A549 (cell line): ENCODE measurements at regions not wholly inside any gene's neighbourhood (a gene's known extent, or its start where the extent isn't known, plus 50 kb on each side); places are given as distances from the start of the nearest gene placed in this dataset.
"Not testable (repeated sequence)": the region's sequence is repeated elsewhere in the genome, so short reads cannot be mapped to it uniquely, and the experiment has no call there.

ENCODE experiments used
- ATAC-seq, 2 experiments: fragments of 200-7000 bp in 1 of 2; fragments of >200 bp in 1 of 2; cut with Nextera tagmentation in 1 of 2; cut with Tn5 transposase in 1 of 2; 3 replicates each; pipeline versions ENCODE4 v1.8.0 to v1.9.1; 2018 to 2020; ENCODE audit warnings: mild to moderate bottlenecking in 1 of 2, moderate library complexity in 1 of 2
- CTCF ChIA-PET: fragments of 300-600 bp; sonication (Branson Sonifier 250); formaldehyde crosslinking; extraction: SDS; loops from one replicate; lab custom pipeline; 2021; ENCODE audit warnings: antibody characterized with exemption, inconsistent platforms; lab: Yijun Ruan, JAX
- POLR2A ChIA-PET: fragments of 350-600 bp; formaldehyde crosslinking; extraction: SDS; loops from one replicate; lab custom pipeline; 2021; ENCODE audit warnings: antibody characterized with exemption, inconsistent platforms; lab: Yijun Ruan, JAX
- DNase-seq, 2 experiments: peaks; one replicate each; pipeline versions ENCODE4 v3.0.0 to v3.0.0-alpha.2; 2011 to 2016; ENCODE audit warnings: low read depth in 1 of 2, low spot score in 1 of 2
- FAIRE-seq: peaks from 2 replicates; lab custom pipeline; 2011; peaks lifted over from hg19 to GRCh38; lab: Jason Lieb, UNC
- H3K27ac ChIP-seq, 2 experiments: fragments of >200 bp; sonication (Bioruptor Twin); formaldehyde crosslinking; 3 replicates each; pipeline ENCODE4 v1.5.1; 2016 to 2017
- H3K4me1 ChIP-seq: fragments of >200 bp; sonication (Bioruptor Twin); formaldehyde crosslinking; 3 replicates; pipeline ENCODE4 v1.6.1; 2016
- H3K4me2 ChIP-seq: fragments of >200 bp; sonication (Bioruptor Twin); formaldehyde crosslinking; 3 replicates; pipeline ENCODE4 v1.6.1; 2016
- H3K4me3 ChIP-seq: fragments of >200 bp; sonication (Bioruptor Twin); formaldehyde crosslinking; 3 replicates; pipeline ENCODE4 v1.5.1; 2016
- H3K9me3 ChIP-seq: fragments of >200 bp; sonication (Bioruptor Twin); formaldehyde crosslinking; 3 replicates; pipeline ENCODE4 v1.6.1; 2016
- BCL3 ChIP-seq: fragments of >200 bp; sonication (Bioruptor Twin); formaldehyde crosslinking; IDR thresholded peaks from 3 replicates; pipeline ENCODE4 v1.6.1; 2016
- BHLHE40 ChIP-seq: IDR thresholded peaks from 2 replicates; pipeline ENCODE4 v1.6.1; 2012; ENCODE audit warnings: low read depth, low read length, inconsistent platforms
- CBX8 ChIP-seq: fragments of 200-600 bp; sonication (generic); IDR thresholded peaks from 2 replicates; pipeline ENCODE4 v1.6.1; 2016
- CEBPB ChIP-seq, 2 experiments: fragments of >200 bp in 1 of 2; sonication (Bioruptor Twin) in 1 of 2; formaldehyde crosslinking in 1 of 2; IDR thresholded peaks; 2 replicates each; pipeline ENCODE4 v1.6.1; 2012 to 2016
- EP300 ChIP-seq, 2 experiments: fragments of >200 bp; sonication (Bioruptor Twin); formaldehyde crosslinking; IDR thresholded peaks; 2 replicates in 1 of 2; 3 replicates in 1 of 2; pipeline ENCODE4 v1.6.1; 2016 to 2017
- FOSL2 ChIP-seq, 2 experiments: fragments of 450-650 bp in 1 of 2; fragments of >200 bp in 1 of 2; sonication (Bioruptor Twin) in 1 of 2; formaldehyde crosslinking; IDR thresholded peaks; 2 replicates each; pipeline versions ENCODE4 v1.5.0 to v1.6.1; 2016 to 2020; ENCODE audit warnings: mild to moderate bottlenecking in 1 of 2, moderate library complexity in 1 of 2
- GATA3 ChIP-seq: IDR thresholded peaks from 2 replicates; pipeline ENCODE4 v1.6.1; 2012; ENCODE audit warnings: borderline replicate concordance
- HDAC2 ChIP-seq: fragments of 200-600 bp; sonication (generic); IDR thresholded peaks from 2 replicates; pipeline ENCODE4 v1.6.1; 2016
- HES2 ChIP-seq: fragments of >200 bp; sonication (Bioruptor Twin); formaldehyde crosslinking; IDR thresholded peaks from 2 replicates; pipeline ENCODE4 v1.6.1; 2016
- HEYL ChIP-seq: fragments of 250-450 bp; sonication (Bioruptor Pico); IDR thresholded peaks from 2 replicates; pipeline ENCODE4 v1.8.0; 2021; ENCODE audit warnings: mild to moderate bottlenecking, moderate library complexity
- JUN ChIP-seq, 2 experiments: fragments of >200 bp; sonication (Bioruptor Twin); formaldehyde crosslinking; IDR thresholded peaks; 2 replicates in 1 of 2; 3 replicates in 1 of 2; pipeline ENCODE4 v1.6.1; 2016 to 2017
- JUNB ChIP-seq: fragments of >200 bp; sonication (Bioruptor Twin); formaldehyde crosslinking; IDR thresholded peaks from 2 replicates; pipeline ENCODE4 v1.6.1; 2016
- MAFK ChIP-seq: fragments of 450-650 bp; IDR thresholded peaks from 2 replicates; pipeline ENCODE4 v1.6.1; 2014; ENCODE audit not compliant: partially characterized antibody
- PHF8 ChIP-seq: fragments of 200-600 bp; sonication (generic); IDR thresholded peaks from 2 replicates; pipeline ENCODE4 v1.6.1; 2016; ENCODE audit warnings: low read depth, mild to moderate bottlenecking, antibody characterized with exemption, moderate library complexity, borderline replicate concordance
- POLR2A ChIP-seq: IDR thresholded peaks from 2 replicates; pipeline ENCODE4 v1.6.1; 2012; ENCODE audit warnings: mild to moderate bottlenecking, low read length
- RAD21 ChIP-seq, 2 experiments: fragments of >200 bp in 1 of 2; sonication (Bioruptor Twin) in 1 of 2; formaldehyde crosslinking in 1 of 2; IDR thresholded peaks in 1 of 2; conservative IDR thresholded peaks in 1 of 2; 2 replicates in 1 of 2; 3 replicates in 1 of 2; pipeline ENCODE4 v1.6.1; 2012 to 2018; ENCODE audit warnings: inconsistent platforms in 1 of 2
- RNF2 ChIP-seq: fragments of 200-600 bp; sonication (generic); IDR thresholded peaks from 2 replicates; pipeline ENCODE4 v1.6.1; 2016; ENCODE audit warnings: low read depth, mild to moderate bottlenecking, antibody characterized with exemption, moderate library complexity, borderline replicate concordance
- SMC3 ChIP-seq: fragments of >200 bp; sonication (Bioruptor Twin); formaldehyde crosslinking; IDR thresholded peaks from 3 replicates; pipeline ENCODE4 v1.6.1; 2018; ENCODE audit warnings: inconsistent platforms
- SREBF2 ChIP-seq: fragments of 450-650 bp; IDR thresholded peaks from 2 replicates; pipeline ENCODE4 v1.6.1; 2014; ENCODE audit warnings: mild to moderate bottlenecking, moderate library complexity
- TFCP2L1 ChIP-seq: fragments of 250-450 bp; sonication (Bioruptor Pico); IDR thresholded peaks from 2 replicates; pipeline ENCODE4 v1.5.0; 2021; ENCODE audit warnings: mild to moderate bottlenecking
- TP53 ChIP-seq: fragments of 250-450 bp; sonication (Bioruptor Pico); IDR thresholded peaks from 2 replicates; pipeline ENCODE4 v1.5.0; 2021; ENCODE audit warnings: mild to moderate bottlenecking, moderate library complexity
- USF2 ChIP-seq: fragments of 450-650 bp; IDR thresholded peaks from 2 replicates; pipeline ENCODE4 v1.6.1; 2014; ENCODE audit warnings: antibody characterized with exemption
- WGBS: methylation state at CpG from one replicate; pipeline ENCODE4 v1.1.6; 2017; ENCODE audit errors: missing lambda C conversion rate; 5-methylcytosine and 5-hydroxymethylcytosine counted together

GRCh38 chr5:42985129-42986037 lies 54.7 kb downstream of the ANXA2R start:
- no peak for DNase-seq
- FAIRE-seq, result no peak
- WGBS, result 53% methylated on average over 2 of the region's 2 CpGs
- peak; percentile 33 to 88 for ATAC-seq
- Histone ChIP-seq H3K27ac (peak overlapping the region; percentile 77 to 88), H3K4me3 (no peak overlapping the region), H3K4me1 (peaks cover 50% of the 10 kb centered on the region), H3K4me2 (peak overlapping the region; percentile 49), H3K9me3 (no peaks in the 10 kb centered on the region)
- ChIA-PET CTCF (interaction anchor here (0.9 to 2.1 kb wide), 6 partner anchors 9 to 330 kb away, joined by 3 to 7 read pairs (median 4); no protein-coding TSS in a partner anchor), POLR2A (interaction anchor here (0.6 to 1.0 kb wide), 2 partner anchors 22 to 35 kb away, joined by 3 read pairs; no protein-coding TSS in a partner anchor)
- TF ChIP-seq RAD21 (conservative IDR thresholded peaks at IDR 0.05 in 1 of 2, IDR thresholded peaks at IDR 0.05 in 1 of 2), result no peak
- no peak; the same call in 1 of the 2 replicates for TF ChIP-seq GATA3
- TF ChIP-seq JUN (IDR thresholded peaks at IDR 0.05), result peak; percentile 23 to 61; a peak in 2 of 5 replicates
- TF ChIP-seq MAFK, result peak; percentile 83
- 0 out of 3 replicates have a peak, but pooled peaks have one; percentile 50 for TF ChIP-seq BCL3
- TF ChIP-seq FOSL2 (IDR thresholded peaks at IDR 0.05), result peak; percentile 88
- TF ChIP-seq FOSL2 (CRISPR knock-in tag; IDR thresholded peaks at IDR 0.05), result peak; percentile 87
- TF ChIP-seq CEBPB (IDR thresholded peaks at IDR 0.05), result peak; percentile 46 to 55; a peak in 2 of 4 replicates
- peak; percentile 85 for TF ChIP-seq JUNB
- TF ChIP-seq EP300 (IDR thresholded peaks at IDR 0.05), result peak; percentile 20 to 23; a peak in 2 of 5 replicates
- no peak for TF ChIP-seq POLR2A
- no peak for TF ChIP-seq CBX8

GRCh38 chr5:42984307-42984706 lies 55.8 kb downstream of the ANXA2R start:
- Histone ChIP-seq H3K27ac (peak overlapping the region; percentile 73 to 77), H3K9me3 (no peaks in the 10 kb centered on the region), H3K4me1 (peaks cover 49% of the 10 kb centered on the region), H3K4me3 (no peak overlapping the region), H3K4me2 (peak overlapping the region; percentile 15; the same call in 1 of the 3 replicates)
- peak in 1 of 2 experiments; percentile 37 for DNase-seq
- POLR2A ChIA-PET, result interaction anchor here (1.0 kb wide), 1 partner anchor 8 kb away, joined by 5 read pairs; no protein-coding TSS in a partner anchor
- ATAC-seq, result no peak
- CTCF ChIA-PET, result interaction anchor here (0.9 to 2.2 kb wide), 5 partner anchors 10 to 332 kb away, joined by 3 to 15 read pairs (median 5); no protein-coding TSS in a partner anchor
- FAIRE-seq, result no peak
- TF ChIP-seq RAD21 (conservative IDR thresholded peaks at IDR 0.05 in 1 of 2, IDR thresholded peaks at IDR 0.05 in 1 of 2) (no peak), HES2 (no peak), JUN (IDR thresholded peaks at IDR 0.05) (no peak), RNF2 (no peak), HDAC2 (no peak), HEYL (no peak), BHLHE40 (no peak), TP53 (no peak), CBX8 (no peak), TFCP2L1 (CRISPR knock-in tag) (no peak), SMC3 (no peak), PHF8 (no peak), SREBF2 (no peak)

GRCh38 chr5:42982107-42982622 lies 58.0 kb downstream of the ANXA2R start:
- DNase-seq (peak in 1 of 2 experiments; percentile 79), FAIRE-seq (no peak), ATAC-seq (peak in 1 of 2 experiments; percentile 21; a peak in 2 of 6 replicates)
- ChIA-PET POLR2A (interaction anchor here (0.6 to 1.4 kb wide), 3 partner anchors 11 to 48 kb away, joined by 3 to 11 read pairs (median 11); no protein-coding TSS in a partner anchor), CTCF (interaction anchor here (0.9 to 2.2 kb wide), 5 partner anchors 10 to 70 kb away, joined by 3 to 15 read pairs (median 4); no protein-coding TSS in a partner anchor)
- TF ChIP-seq USF2, result no peak
- Histone ChIP-seq H3K4me2 (peak overlapping the region; percentile 71), H3K27ac (peak overlapping the region; percentile 77 to 85), H3K4me3 (no peak overlapping the region), H3K4me1 (peaks cover 45% of the 10 kb centered on the region), H3K9me3 (no peaks in the 10 kb centered on the region)
- WGBS, result 25% methylated on average over 7 of the region's 7 CpGs

- not testable (repeated sequence) for H3K9me3 ChIP-seq, H3K4me3 ChIP-seq, FAIRE-seq, DNase-seq
- POLR2A ChIA-PET, result interaction anchor here (0.6 to 1.4 kb wide), 3 partner anchors 12 to 49 kb away, joined by 3 to 11 read pairs (median 11); no protein-coding TSS in a partner anchor
- peak overlapping the region; percentile 71 for H3K4me2 ChIP-seq
- no CpG with 5 or more reads among the region's 8 CpGs for WGBS
- peak overlapping the region; percentile 77 to 85 for H3K27ac ChIP-seq
- ATAC-seq, result peak in 1 of 2 experiments; percentile 75; a peak in 3 of 6 replicates
- H3K4me1 ChIP-seq, result peaks cover 44% of the 10 kb centered on the region
- CTCF ChIA-PET, result interaction anchor here (0.9 to 2.2 kb wide), 4 partner anchors 11 to 69 kb away, joined by 3 to 15 read pairs (median 6); no protein-coding TSS in a partner anchor
Measured at GRCh38 chr5:42981417-42982106, 58.6 kb downstream of the ANXA2R start.

- CTCF ChIA-PET, H3K9me3 ChIP-seq, H3K4me3 ChIP-seq, H3K4me2 ChIP-seq, H3K27ac ChIP-seq, FAIRE-seq, DNase-seq, POLR2A ChIA-PET: not testable (repeated sequence)
- no CpG with 5 or more reads among the region's 5 CpGs for WGBS
- peak in 1 of 2 experiments; percentile 73; a peak in 3 of 6 replicates for ATAC-seq
- peaks cover 38% of the 10 kb centered on the region for H3K4me1 ChIP-seq
Measured at GRCh38 chr5:42981015-42981414, 59.1 kb downstream of the ANXA2R start.
